Esophagus (tissue), 2 donors: ENCODE measurements at regions not wholly inside any gene's neighbourhood (a gene's known extent, or its start where the extent isn't known, plus 50 kb on each side); places are given as distances from the start of the nearest gene placed in this dataset.

Experiments used
- H3K27ac ChIP-seq, 2 donors: one replicate each; pipeline ENCODE4 v1.5.1; 2013; ENCODE audit warnings: low read depth in 2 of 2, mild to moderate bottlenecking in 2 of 2, inconsistent platforms in 1 of 2, low read length in 1 of 2, moderate library complexity in 1 of 2
- H3K27me3 ChIP-seq, 2 donors: one replicate each; pipeline ENCODE4 v1.6.1; 2013; ENCODE audit warnings: low read length in 2 of 2, control low read depth in 1 of 2, mild to moderate bottlenecking in 1 of 2; ENCODE audit not compliant: insufficient read depth in 2 of 2, control insufficient read depth in 1 of 2
- H3K36me3 ChIP-seq, 2 donors: one replicate each; pipeline ENCODE4 v1.6.1; 2013; ENCODE audit warnings: low read length in 1 of 2; ENCODE audit not compliant: control insufficient read depth in 2 of 2, insufficient read depth in 2 of 2
- H3K4me1 ChIP-seq, 2 donors: one replicate each; pipeline ENCODE4 v1.6.1; 2013; ENCODE audit warnings: low read length in 1 of 2; ENCODE audit not compliant: control insufficient read depth in 2 of 2, insufficient read depth in 2 of 2
- H3K4me3 ChIP-seq, 2 donors: one replicate each; pipeline ENCODE4 v1.5.1; 2013; ENCODE audit warnings: low read length in 2 of 2, mild to moderate bottlenecking in 2 of 2, low read depth in 1 of 2, moderate library complexity in 1 of 2
- H3K9me3 ChIP-seq, 2 donors: one replicate each; pipeline ENCODE4 v1.6.1; 2013; ENCODE audit warnings: mild to moderate bottlenecking in 2 of 2, low read depth in 1 of 2, low read length in 1 of 2, moderate library complexity in 1 of 2; ENCODE audit not compliant: control insufficient read depth in 2 of 2, insufficient read depth in 1 of 2
- WGBS, 2 donors: extraction: QIAGEN DNeasy Blood & Tissue Kit; methylation state at CpG; one replicate each; pipeline ENCODE4 v1.1.7; 2013; 5-methylcytosine and 5-hydroxymethylcytosine counted together
- donor health status: healthy with polysubstance abuse.
- donor health status: Bipolar disorder and iron deficiency.

GRCh38 chrY:15577886-15578285 is 1053.6 kb downstream of the NLGN4Y start:
- no peaks in the 10 kb centered on the region for H3K4me1 ChIP-seq
- whole genome bisulfite sequencing, 2 donors: 32% methylated on average over 1 of the region's 1 CpG; no CpG with 5 or more reads in 1 of the 2 donors
- H3K36me3 ChIP-seq: no peaks in the 10 kb centered on the region
- H3K4me3 ChIP-seq: no peak overlapping the region
- H3K9me3 ChIP-seq: no peaks in the 10 kb centered on the region
- H3K27ac ChIP-seq: no peak overlapping the region
- H3K27me3 ChIP-seq: no peaks in the 10 kb centered on the region

- H3K4me3 ChIP-seq: no peak overlapping the region
- H3K36me3 ChIP-seq: no peaks in the 10 kb centered on the region
- H3K4me1 ChIP-seq: no peaks in the 10 kb centered on the region
- no peaks in the 10 kb centered on the region for H3K27me3 ChIP-seq
- H3K9me3 ChIP-seq: no peaks in the 10 kb centered on the region
- no peak overlapping the region for H3K27ac ChIP-seq
Measured at GRCh38 chrY:15578761-15579160, 1054.4 kb downstream of the NLGN4Y start.

GRCh38 chrY:15579245-15579644 is 1054.9 kb downstream of the NLGN4Y start:
- H3K27ac ChIP-seq: no peak overlapping the region
- H3K4me1 ChIP-seq: no peaks in the 10 kb centered on the region
- no peaks in the 10 kb centered on the region for H3K9me3 ChIP-seq
- no peak overlapping the region for H3K4me3 ChIP-seq
- H3K27me3 ChIP-seq: no peaks in the 10 kb centered on the region
- no peaks in the 10 kb centered on the region for H3K36me3 ChIP-seq

- no peaks in the 10 kb centered on the region for H3K27me3 ChIP-seq
- H3K27ac ChIP-seq: no peak overlapping the region
- H3K4me1 ChIP-seq: no peaks in the 10 kb centered on the region
- WGBS, 2 donors: 68 to 85% methylated on average over 2 of the region's 2 CpGs
- H3K9me3 ChIP-seq: no peaks in the 10 kb centered on the region
- H3K36me3 ChIP-seq: no peaks in the 10 kb centered on the region
- H3K4me3 ChIP-seq: no peak overlapping the region
Measured at GRCh38 chrY:15583111-15583510, 1058.8 kb downstream of the NLGN4Y start.

- Histone ChIP-seq H3K4me3 (no peak overlapping the region), H3K27ac (no peak overlapping the region), H3K36me3 (no peaks in the 10 kb centered on the region), H3K4me1 (no peaks in the 10 kb centered on the region), H3K27me3 (no peaks in the 10 kb centered on the region), H3K9me3 (no peaks in the 10 kb centered on the region)
- 88 to 92% methylated on average over 2 of the region's 2 CpGs for WGBS, 2 donors
Measured at GRCh38 chrY:15592957-15593356, 1068.6 kb downstream of the NLGN4Y start.

GRCh38 chrY:15593476-15594160 is 1069.3 kb downstream of the NLGN4Y start:
- H3K36me3 ChIP-seq: no peaks in the 10 kb centered on the region
- H3K27me3 ChIP-seq: no peaks in the 10 kb centered on the region
- no peak overlapping the region for H3K4me3 ChIP-seq
- no peaks in the 10 kb centered on the region for H3K4me1 ChIP-seq
- no peak overlapping the region for H3K27ac ChIP-seq
- H3K9me3 ChIP-seq: no peaks in the 10 kb centered on the region
- 60 to 63% methylated on average over 1 to 4 of the region's 4 CpGs for WGBS, 2 donors

GRCh38 chrY:15594179-15594578 is 1069.8 kb downstream of the NLGN4Y start:
- Histone ChIP-seq H3K9me3 (no peaks in the 10 kb centered on the region), H3K4me1 (no peaks in the 10 kb centered on the region), H3K27ac (no peak overlapping the region), H3K27me3 (no peaks in the 10 kb centered on the region), H3K36me3 (no peaks in the 10 kb centered on the region), H3K4me3 (no peak overlapping the region)
- WGBS, 2 donors: 50 to 78% methylated on average over 1 to 3 of the region's 3 CpGs

- Histone ChIP-seq H3K4me1 (no peaks in the 10 kb centered on the region), H3K36me3 (no peaks in the 10 kb centered on the region), H3K27ac (no peak overlapping the region), H3K9me3 (no peaks in the 10 kb centered on the region), H3K27me3 (no peaks in the 10 kb centered on the region), H3K4me3 (no peak overlapping the region)
- WGBS, 2 donors: 88 to 100% methylated on average over 1 to 3 of the region's 3 CpGs
Measured at GRCh38 chrY:15600565-15600964, 1076.2 kb downstream of the NLGN4Y start.

GRCh38 chrY:15624370-15624769 is 1100.0 kb downstream of the NLGN4Y start:
- Histone ChIP-seq H3K36me3 (no peaks in the 10 kb centered on the region), H3K27me3 (no peaks in the 10 kb centered on the region), H3K27ac (no peak overlapping the region), H3K9me3 (no peaks in the 10 kb centered on the region), H3K4me1 (no peaks in the 10 kb centered on the region), H3K4me3 (no peak overlapping the region)

GRCh38 chrY:15624928-15625327 is 1100.6 kb downstream of the NLGN4Y start:
- Histone ChIP-seq H3K4me3 (no peak overlapping the region), H3K9me3 (no peaks in the 10 kb centered on the region), H3K36me3 (no peaks in the 10 kb centered on the region), H3K4me1 (no peaks in the 10 kb centered on the region), H3K27me3 (no peaks in the 10 kb centered on the region), H3K27ac (no peak overlapping the region)
- 26 to 50% methylated on average over 2 of the region's 2 CpGs for WGBS, 2 donors
